ENCODE measurements at regions not wholly inside any gene's neighbourhood (a gene's known extent, or its start where the extent isn't known, plus 50 kb on each side); places are given as distances from the start of the nearest gene placed in this dataset.

DNA sequence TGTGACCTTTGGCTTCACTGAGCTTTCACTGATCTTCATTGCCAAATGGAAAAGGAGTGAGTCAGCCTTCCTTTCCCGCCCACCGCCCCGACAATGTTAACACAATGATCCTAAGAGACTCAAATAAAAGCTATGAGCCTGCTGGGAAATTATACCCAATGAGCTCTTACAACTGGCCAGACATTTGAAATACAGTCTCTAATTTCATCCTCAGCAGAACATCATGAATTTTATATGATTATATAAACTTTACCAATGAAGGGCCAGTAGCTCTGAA is 252.5 kb downstream of the SIPA1L2 start:
- Mint-ChIP-seq H3K4me1 (ENCODE audit: unreplicated experiment) (peaks cover 14% of the 10 kb centered on the region), H3K36me3 (no peaks in the 10 kb centered on the region)

DNA sequence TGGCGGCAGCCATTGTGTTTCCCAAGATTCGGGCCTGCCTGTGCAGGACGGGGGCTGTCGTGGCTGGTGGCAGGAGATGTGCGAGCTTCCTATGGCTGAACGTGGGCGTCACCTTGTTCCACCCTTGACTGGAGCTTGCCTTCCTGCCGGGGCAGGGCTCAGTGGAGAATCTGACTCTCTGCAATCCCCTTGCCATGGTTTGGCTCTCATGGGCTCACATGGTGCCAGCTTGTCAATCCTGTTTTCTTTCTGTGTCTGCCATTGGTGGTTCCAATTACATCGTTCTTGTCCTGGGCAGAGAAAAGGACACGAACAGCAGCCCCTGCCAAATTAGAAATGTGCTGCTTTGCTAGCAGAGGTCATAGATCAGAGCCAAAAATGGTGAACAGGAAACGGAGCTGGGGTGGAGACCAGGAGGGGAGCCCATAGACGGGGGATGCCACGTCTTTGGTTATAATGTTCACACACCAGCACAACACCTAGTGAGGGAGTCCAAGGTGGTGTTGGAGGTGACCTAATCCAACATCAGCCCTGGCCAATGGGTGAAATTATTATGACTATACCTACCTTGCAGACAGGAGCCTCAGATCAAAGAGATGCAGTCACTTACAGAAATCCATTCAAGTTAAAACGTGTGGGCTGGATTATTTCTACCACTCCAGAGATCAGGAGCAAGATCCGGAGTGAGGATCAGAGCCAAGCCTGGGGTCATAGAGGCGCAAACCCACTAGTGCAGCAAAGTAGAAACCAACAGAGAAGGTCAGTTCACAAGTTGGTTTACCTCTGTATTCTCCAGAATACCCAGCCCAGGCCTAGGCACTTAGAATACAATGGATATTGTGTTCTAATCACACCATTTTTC is 253.1 kb downstream of the SIPA1L2 start:
- no peak for DNase-seq (ENCODE audit: extremely low spot score, unreplicated experiment)
- Mint-ChIP-seq H3K27me3 (no peaks in the 10 kb centered on the region), H3K36me3 (no peaks in the 10 kb centered on the region), H3K27ac (no peak overlapping the region), H3K4me1 (ENCODE audit: unreplicated experiment) (peaks cover 14% of the 10 kb centered on the region), H3K4me3 (no peak overlapping the region), H3K9me3 (no peaks in the 10 kb centered on the region)
- TF ChIP-seq, protein P1, sequence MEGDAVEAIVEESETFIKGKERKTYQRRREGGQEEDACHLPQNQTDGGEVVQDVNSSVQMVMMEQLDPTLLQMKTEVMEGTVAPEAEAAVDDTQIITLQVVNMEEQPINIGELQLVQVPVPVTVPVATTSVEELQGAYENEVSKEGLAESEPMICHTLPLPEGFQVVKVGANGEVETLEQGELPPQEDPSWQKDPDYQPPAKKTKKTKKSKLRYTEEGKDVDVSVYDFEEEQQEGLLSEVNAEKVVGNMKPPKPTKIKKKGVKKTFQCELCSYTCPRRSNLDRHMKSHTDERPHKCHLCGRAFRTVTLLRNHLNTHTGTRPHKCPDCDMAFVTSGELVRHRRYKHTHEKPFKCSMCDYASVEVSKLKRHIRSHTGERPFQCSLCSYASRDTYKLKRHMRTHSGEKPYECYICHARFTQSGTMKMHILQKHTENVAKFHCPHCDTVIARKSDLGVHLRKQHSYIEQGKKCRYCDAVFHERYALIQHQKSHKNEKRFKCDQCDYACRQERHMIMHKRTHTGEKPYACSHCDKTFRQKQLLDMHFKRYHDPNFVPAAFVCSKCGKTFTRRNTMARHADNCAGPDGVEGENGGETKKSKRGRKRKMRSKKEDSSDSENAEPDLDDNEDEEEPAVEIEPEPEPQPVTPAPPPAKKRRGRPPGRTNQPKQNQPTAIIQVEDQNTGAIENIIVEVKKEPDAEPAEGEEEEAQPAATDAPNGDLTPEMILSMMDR (conservative IDR thresholded peaks at IDR 0.05) = no peak

More for the DNA sequence above, 252.5 kb downstream of the SIPA1L2 start:
- no peaks in the 10 kb centered on the region for H3K9me3 Mint-ChIP-seq
- TF ChIP-seq, protein P1 (conservative IDR thresholded peaks at IDR 0.05) = no peak
- H3K27me3 Mint-ChIP-seq = no peaks in the 10 kb centered on the region
- DNase-seq (ENCODE audit: extremely low spot score, unreplicated experiment) = no peak
- no peak overlapping the region for H3K4me3 Mint-ChIP-seq
- H3K27ac Mint-ChIP-seq = no peak overlapping the region

DNA sequence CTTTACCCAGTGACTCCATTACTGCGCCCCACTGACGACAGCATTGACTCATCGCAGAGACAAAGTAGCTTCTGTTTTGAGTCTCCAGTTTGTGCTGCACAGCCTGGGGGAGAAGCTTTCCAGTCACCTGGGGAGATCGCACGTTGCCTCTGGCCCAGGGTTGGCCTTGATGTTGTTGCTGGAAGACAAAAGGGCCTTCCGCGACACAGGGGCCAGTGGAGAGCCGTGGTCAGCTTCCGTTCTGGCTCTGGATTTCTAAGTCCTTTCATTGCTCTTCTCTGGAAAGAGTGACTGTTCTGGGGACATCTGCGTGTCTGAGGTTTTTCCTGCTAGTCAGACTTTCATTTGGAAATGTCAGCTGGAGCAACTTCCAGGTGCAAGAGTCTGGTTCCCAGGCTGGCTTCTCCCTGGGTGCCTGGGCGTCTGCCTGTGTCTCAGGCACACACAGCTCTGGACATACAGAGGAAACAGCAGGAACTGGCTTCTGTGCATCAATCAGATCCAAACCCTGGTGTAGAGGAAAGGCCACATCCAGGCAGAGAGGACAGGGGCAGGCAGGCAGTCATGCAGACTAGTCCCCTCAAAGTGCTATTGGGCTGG is 257.0 kb downstream of the SIPA1L2 start:
- no peaks in the 10 kb centered on the region for H3K36me3 Mint-ChIP-seq
- TF ChIP-seq, protein P1 (conservative IDR thresholded peaks at IDR 0.05) = no peak

DNA sequence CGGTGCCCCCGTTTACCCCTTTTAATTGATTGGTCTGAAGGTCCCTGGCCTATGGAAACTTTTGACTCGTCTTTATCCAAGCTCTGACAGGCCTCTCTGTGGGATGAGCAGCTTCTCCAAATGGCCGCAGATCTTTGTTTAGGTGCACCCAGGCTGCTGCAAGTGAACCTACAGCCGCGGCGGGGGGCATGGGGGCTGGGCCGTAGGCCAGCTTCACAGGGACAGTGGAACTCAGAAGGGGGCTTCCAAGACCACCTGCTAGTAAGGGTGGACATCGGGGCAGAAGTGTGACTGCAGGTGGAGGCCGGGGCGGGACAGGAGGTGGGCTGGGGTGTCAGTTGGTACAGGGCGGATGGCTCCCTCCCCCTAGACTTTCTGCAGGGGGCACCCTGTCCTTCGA is 257.5 kb downstream of the SIPA1L2 start:
- TF ChIP-seq, protein P1 (conservative IDR thresholded peaks at IDR 0.05) = no peak

More for the DNA sequence above, 257.0 kb downstream of the SIPA1L2 start:
- no peaks in the 10 kb centered on the region for H3K27me3 Mint-ChIP-seq
- H3K4me3 Mint-ChIP-seq = no peak overlapping the region
- no peak overlapping the region for H3K27ac Mint-ChIP-seq
- no peaks in the 10 kb centered on the region for H3K9me3 Mint-ChIP-seq
- DNase-seq (ENCODE audit: extremely low spot score, unreplicated experiment) = no peak
- peaks cover 4% of the 10 kb centered on the region for H3K4me1 Mint-ChIP-seq (ENCODE audit: unreplicated experiment)

DNA sequence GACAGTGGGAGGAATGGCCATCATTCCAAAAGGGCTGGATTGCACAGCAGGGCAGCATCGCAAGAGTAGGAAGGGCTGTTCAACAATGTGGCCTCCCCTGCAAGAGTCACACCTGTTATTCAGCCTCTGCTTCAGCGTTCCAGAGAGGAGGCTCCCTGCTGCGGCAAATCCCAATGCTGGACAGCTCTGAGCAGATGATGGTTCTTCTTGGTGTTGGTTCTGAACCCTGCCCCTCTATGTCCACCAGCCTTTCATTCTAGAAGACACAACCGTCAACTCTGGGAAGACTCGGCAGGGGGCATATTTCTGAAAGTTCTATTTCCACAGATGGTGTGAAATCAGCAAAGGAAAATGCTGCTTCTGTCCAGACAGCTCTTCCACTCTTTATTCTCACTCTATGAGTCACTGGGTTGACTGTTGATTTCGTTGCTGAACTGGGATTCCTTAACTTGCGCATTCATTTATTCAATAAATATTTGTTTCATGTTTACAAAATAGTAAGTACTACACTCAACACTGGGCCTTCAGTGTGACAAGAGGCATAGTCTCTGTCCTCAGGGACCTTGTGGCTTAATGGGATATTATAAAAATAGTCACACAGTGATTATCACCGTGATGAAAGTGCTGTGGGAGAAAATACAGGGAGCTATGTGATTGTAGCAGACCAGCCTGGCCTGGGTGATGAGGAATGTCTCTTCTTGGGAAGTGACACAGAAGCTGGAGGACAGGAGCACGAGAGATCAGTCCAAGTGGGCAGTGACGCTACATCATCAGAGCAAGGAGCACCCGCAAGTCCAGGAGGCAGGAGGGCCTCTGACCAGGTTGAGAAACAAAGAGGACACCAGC is 260.3 kb downstream of the SIPA1L2 start:
- TF ChIP-seq, protein P1 (conservative IDR thresholded peaks at IDR 0.05) = no peak
- H3K4me1 Mint-ChIP-seq (ENCODE audit: unreplicated experiment) = no peaks in the 10 kb centered on the region
- no peak overlapping the region for H3K4me3 Mint-ChIP-seq
- H3K27ac Mint-ChIP-seq = no peak overlapping the region
- no peaks in the 10 kb centered on the region for H3K27me3 Mint-ChIP-seq
- H3K9me3 Mint-ChIP-seq = no peaks in the 10 kb centered on the region
- no peaks in the 10 kb centered on the region for H3K36me3 Mint-ChIP-seq
- no peak for DNase-seq (ENCODE audit: extremely low spot score, unreplicated experiment)

More for the DNA sequence above, 257.5 kb downstream of the SIPA1L2 start:
- peaks cover 3% of the 10 kb centered on the region for H3K4me1 Mint-ChIP-seq (ENCODE audit: unreplicated experiment)
- H3K27ac Mint-ChIP-seq = no peak overlapping the region
- no peak for DNase-seq (ENCODE audit: extremely low spot score, unreplicated experiment)
- H3K36me3 Mint-ChIP-seq = no peaks in the 10 kb centered on the region
- H3K27me3 Mint-ChIP-seq = no peaks in the 10 kb centered on the region
- H3K4me3 Mint-ChIP-seq = no peak overlapping the region
- no peaks in the 10 kb centered on the region for H3K9me3 Mint-ChIP-seq
